ENCODE measurements at regions not wholly inside any gene's neighbourhood (a gene's known extent, or its start where the extent isn't known, plus 50 kb on each side); places are given as distances from the start of the nearest gene placed in this dataset.
A peak's percentile ranks its signal among the peaks of the same experiment; 100 is the strongest.

DNA sequence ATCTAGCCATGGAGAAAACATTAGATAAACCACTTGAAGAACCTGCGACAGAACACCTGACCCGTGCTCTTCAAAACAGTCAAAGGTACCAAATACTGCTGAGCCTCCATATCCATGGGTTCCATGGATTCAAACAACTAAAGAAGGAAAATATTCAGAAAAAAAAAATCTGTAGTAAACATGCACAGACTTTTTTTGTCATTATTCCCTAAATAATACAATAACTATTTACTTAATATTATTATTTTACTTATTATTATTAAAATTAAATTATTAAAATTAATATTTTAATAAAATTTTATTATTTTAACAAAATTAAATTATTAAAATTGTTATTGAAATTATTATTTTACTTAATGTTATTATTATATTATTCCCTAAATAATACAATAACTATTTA, 101.0 kb upstream of the PDE1C start:
- no peak for DNase-seq
- Histone ChIP-seq H3K9ac (ENCODE audit: low read depth, low read length) (no peak overlapping the region), H3K27me3 (ENCODE audit: insufficient read depth, low read length, poor library complexity) (no peaks in the 10 kb centered on the region), H3K4me2 (ENCODE audit: insufficient read depth, low read length) (no peak overlapping the region), H3K4me3 (ENCODE audit: low read depth in 1 of 2, low read length in 2 of 2) (no peak overlapping the region), H3K79me2 (ENCODE audit: insufficient read depth, low read length) (no peaks in the 10 kb centered on the region), H2AFZ (ENCODE audit: low read depth, low read length) (no peak overlapping the region), H4K20me1 (ENCODE audit: insufficient read depth, low read length) (no peaks in the 10 kb centered on the region), H3K9me3 (ENCODE audit: insufficient read depth, low read length, severe bottlenecking) (no peaks in the 10 kb centered on the region), H3K36me3 (ENCODE audit: insufficient read depth, low read length) (no peaks in the 10 kb centered on the region), H3K4me1 (ENCODE audit: insufficient read depth, low read length) (no peaks in the 10 kb centered on the region), H3K27ac (ENCODE audit: low read length) (no peak overlapping the region)
- no peak for ATAC-seq (ENCODE audit: insufficient read depth, low read depth)
- TF ChIP-seq EZH2 (IDR thresholded peaks at IDR 0.05; ENCODE audit: borderline replicate concordance, low read depth, low read length, severe bottlenecking), result no peak
- TF ChIP-seq CTCF (IDR thresholded peaks at IDR 0.05; ENCODE audit: borderline replicate concordance, extremely low read depth, low read length, poor library complexity, severe bottlenecking), result no peak

DNA sequence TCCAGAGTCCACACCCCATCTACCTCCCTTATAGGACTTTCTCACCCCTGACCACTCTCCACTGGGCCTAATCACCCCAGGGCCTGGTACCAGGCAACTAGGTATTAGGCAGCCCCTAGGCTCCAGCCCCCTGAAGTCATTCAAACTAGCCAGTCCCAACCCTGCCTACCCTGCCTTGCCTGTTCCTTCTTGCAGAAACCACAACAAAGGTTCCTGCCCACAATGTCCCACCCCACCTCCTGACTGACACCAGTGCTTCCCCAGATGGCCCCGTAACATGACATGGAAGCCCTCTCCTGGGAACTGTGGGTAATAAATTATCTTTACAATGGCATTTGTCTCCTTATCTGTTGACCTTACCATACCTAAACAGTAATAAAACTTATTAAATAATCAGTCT, 100.6 kb upstream of the PDE1C start:
- no peak for TF ChIP-seq CTCF (IDR thresholded peaks at IDR 0.05; ENCODE audit: borderline replicate concordance, extremely low read depth, low read length, poor library complexity, severe bottlenecking)
- TF ChIP-seq EZH2 (IDR thresholded peaks at IDR 0.05; ENCODE audit: borderline replicate concordance, low read depth, low read length, severe bottlenecking), result no peak
- H3K27ac ChIP-seq (ENCODE audit: low read length), result no peak overlapping the region
- DNase-seq, result peak; percentile 26
- no peaks in the 10 kb centered on the region for H3K27me3 ChIP-seq (ENCODE audit: insufficient read depth, low read length, poor library complexity)
- H3K36me3 ChIP-seq (ENCODE audit: insufficient read depth, low read length), result no peaks in the 10 kb centered on the region
- H3K4me1 ChIP-seq (ENCODE audit: insufficient read depth, low read length), result no peaks in the 10 kb centered on the region
- no peak overlapping the region for H3K9ac ChIP-seq (ENCODE audit: low read depth, low read length)
- H3K9me3 ChIP-seq (ENCODE audit: insufficient read depth, low read length, severe bottlenecking), result no peaks in the 10 kb centered on the region
- peak; percentile 63; the same call in 2 of the 3 replicates for ATAC-seq (ENCODE audit: insufficient read depth, low read depth)
- no peak overlapping the region for H3K4me3 ChIP-seq (ENCODE audit: low read depth in 1 of 2, low read length in 2 of 2)
- no peaks in the 10 kb centered on the region for H4K20me1 ChIP-seq (ENCODE audit: insufficient read depth, low read length)
- H3K79me2 ChIP-seq (ENCODE audit: insufficient read depth, low read length), result no peaks in the 10 kb centered on the region
- no peak overlapping the region for H2AFZ ChIP-seq (ENCODE audit: low read depth, low read length)
- H3K4me2 ChIP-seq (ENCODE audit: insufficient read depth, low read length), result no peak overlapping the region

- H3K36me3 ChIP-seq (ENCODE audit: insufficient read depth, low read length), result no peaks in the 10 kb centered on the region
- ATAC-seq (ENCODE audit: insufficient read depth, low read depth) (no peak), DNase-seq (no peak)
- no peaks in the 10 kb centered on the region for H3K9me3 ChIP-seq (ENCODE audit: insufficient read depth, low read length, severe bottlenecking)
- no peak overlapping the region for H3K9ac ChIP-seq (ENCODE audit: low read depth, low read length)
- TF ChIP-seq EZH2 (IDR thresholded peaks at IDR 0.05; ENCODE audit: borderline replicate concordance, low read depth, low read length, severe bottlenecking) (no peak), CTCF (IDR thresholded peaks at IDR 0.05; ENCODE audit: borderline replicate concordance, extremely low read depth, low read length, poor library complexity, severe bottlenecking) (no peak)
- H3K27me3 ChIP-seq (ENCODE audit: insufficient read depth, low read length, poor library complexity), result no peaks in the 10 kb centered on the region
- no peaks in the 10 kb centered on the region for H3K79me2 ChIP-seq (ENCODE audit: insufficient read depth, low read length)
- H4K20me1 ChIP-seq (ENCODE audit: insufficient read depth, low read length), result no peaks in the 10 kb centered on the region
- H3K4me2 ChIP-seq (ENCODE audit: insufficient read depth, low read length), result no peak overlapping the region
- no peak overlapping the region for H3K4me3 ChIP-seq (ENCODE audit: low read depth in 1 of 2, low read length in 2 of 2)
- H2AFZ ChIP-seq (ENCODE audit: low read depth, low read length), result no peak overlapping the region
- no peak overlapping the region for H3K27ac ChIP-seq (ENCODE audit: low read length)
- no peaks in the 10 kb centered on the region for H3K4me1 ChIP-seq (ENCODE audit: insufficient read depth, low read length)
Measured at GRCh38 chr7:32169228-32169627, 99.0 kb upstream of the PDE1C start.

DNA sequence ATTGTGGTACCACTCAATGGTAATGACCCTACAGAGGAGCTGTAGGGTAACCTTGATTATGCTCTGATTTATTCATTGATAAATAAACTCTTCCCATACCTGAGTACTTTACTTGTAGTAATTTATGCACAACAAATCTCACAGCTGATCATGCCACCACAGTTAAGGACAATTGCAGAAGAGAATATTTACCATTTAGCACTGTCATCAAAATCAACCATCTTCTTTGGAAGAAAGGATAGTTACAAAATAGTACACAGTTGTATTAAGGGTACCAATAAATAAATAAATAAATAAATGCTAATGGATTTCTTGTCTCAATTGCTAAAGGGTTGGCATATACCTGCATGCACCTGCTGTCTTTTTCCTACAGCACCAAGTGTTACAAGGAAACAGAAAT, 97.6 kb upstream of the PDE1C start:
- Histone ChIP-seq H3K4me1 (ENCODE audit: insufficient read depth, low read length) (no peaks in the 10 kb centered on the region), H3K4me2 (ENCODE audit: insufficient read depth, low read length) (no peak overlapping the region), H3K9ac (ENCODE audit: low read depth, low read length) (no peak overlapping the region), H3K4me3 (ENCODE audit: low read depth in 1 of 2, low read length in 2 of 2) (no peak overlapping the region), H2AFZ (ENCODE audit: low read depth, low read length) (no peak overlapping the region), H3K27me3 (ENCODE audit: insufficient read depth, low read length, poor library complexity) (no peaks in the 10 kb centered on the region), H3K27ac (ENCODE audit: low read length) (no peak overlapping the region), H3K9me3 (ENCODE audit: insufficient read depth, low read length, severe bottlenecking) (no peaks in the 10 kb centered on the region), H3K36me3 (ENCODE audit: insufficient read depth, low read length) (no peaks in the 10 kb centered on the region), H4K20me1 (ENCODE audit: insufficient read depth, low read length) (no peaks in the 10 kb centered on the region), H3K79me2 (ENCODE audit: insufficient read depth, low read length) (no peaks in the 10 kb centered on the region)
- TF ChIP-seq CTCF (IDR thresholded peaks at IDR 0.05; ENCODE audit: borderline replicate concordance, extremely low read depth, low read length, poor library complexity, severe bottlenecking) (no peak), EZH2 (IDR thresholded peaks at IDR 0.05; ENCODE audit: borderline replicate concordance, low read depth, low read length, severe bottlenecking) (no peak)
- ATAC-seq (ENCODE audit: insufficient read depth, low read depth), result no peak
- no peak for DNase-seq

Data from DND-41 (cell line).